K562 (cell line): ENCODE measurements at regions not wholly inside any gene's neighbourhood (a gene's known extent, or its start where the extent isn't known, plus 50 kb on each side); places are given as distances from the start of the nearest gene placed in this dataset.

Source experiments
- ATAC-seq: fragments of 200-7000 bp; cut with Tn5 transposase; 3 replicates; pipeline ENCODE4 v1.9.1; 2020; ENCODE audit warnings: moderate library complexity
- BruUV-seq: library from RNA; stranded (reverse); fragments of 400-500 nt; replicated peaks from 2 replicates; lab custom pipeline; 2021; lab: Mats Ljungman, UMichigan
- CTCF ChIA-PET: fragments of 300-600 bp; formaldehyde crosslinking; extraction: SDS; loops from one replicate; lab custom pipeline; 2021; ENCODE audit warnings: low intra/inter-chr PET ratio; lab: Yijun Ruan, JAX
- POLR2A ChIA-PET: fragments of 300-600, 350-650 bp; sonication (Branson Sonifier 250); formaldehyde crosslinking; extraction: SDS; loops from one replicate; lab custom pipeline; 2021; ENCODE audit warnings: antibody characterized with exemption, inconsistent platforms; lab: Yijun Ruan, JAX
- DNase-seq, 4 experiments: peaks; one replicate each; pipeline versions ENCODE4 v3.0.0 to v3.0.0-alpha.2; 2011 to 2018; ENCODE audit warnings: low spot score in 3 of 4, mixed read lengths in 3 of 4; ENCODE audit errors: extremely low read depth in 1 of 4
- FAIRE-seq: peaks from 2 replicates; lab custom pipeline; 2011; peaks lifted over from hg19 to GRCh38; lab: Jason Lieb, UNC
- H2AFZ ChIP-seq: 2 replicates; pipeline ENCODE4 v1.6.0; 2011; ENCODE audit warnings: low read depth, low read length, control low read depth, inconsistent platforms
- H3K27ac ChIP-seq: fragments of 200-600 bp; 3 replicates; pipeline ENCODE4 v1.8.0; 2011; ENCODE audit warnings: low read depth, mild to moderate bottlenecking, control low read depth, inconsistent platforms, low read length, moderate library complexity, mixed read lengths; ENCODE audit errors: extremely low read depth
- H3K27me3 ChIP-seq, 2 experiments: fragments of 300-600 bp in 1 of 2; 2 replicates in 1 of 2; 3 replicates in 1 of 2; pipeline versions ENCODE4 v1.6.0 to v1.8.0; 2011; ENCODE audit warnings: inconsistent platforms in 2 of 2, low read length in 2 of 2, mild to moderate bottlenecking in 1 of 2, mixed read lengths in 1 of 2, moderate library complexity in 1 of 2; ENCODE audit not compliant: control insufficient read depth in 2 of 2, insufficient read depth in 2 of 2
- H3K36me3 ChIP-seq: fragments of 300-600 bp; 3 replicates; pipeline ENCODE4 v1.8.0; 2011; ENCODE audit warnings: mild to moderate bottlenecking, low read length, inconsistent platforms; ENCODE audit not compliant: control insufficient read depth, insufficient read depth
- H3K4me1 ChIP-seq, 2 experiments: fragments of 200-600 bp in 1 of 2; replicated peaks in 1 of 2; 2 replicates in 1 of 2; 3 replicates in 1 of 2; pipeline versions ENCODE4 v1.5.1 to v1.8.0; 2011; ENCODE audit warnings: inconsistent platforms in 2 of 2, low read length in 2 of 2, mild to moderate bottlenecking in 1 of 2, mixed read lengths in 1 of 2, moderate library complexity in 1 of 2; ENCODE audit not compliant: control insufficient read depth in 2 of 2, insufficient read depth in 2 of 2
- H3K4me2 ChIP-seq: 2 replicates; pipeline ENCODE4 v1.6.1; 2011; ENCODE audit warnings: low read length, control low read depth, inconsistent platforms, mixed read lengths; ENCODE audit not compliant: insufficient read depth
- H3K4me3 ChIP-seq: fragments of 200-600 bp; sonication (generic), shearing (Covaris generic); 2 replicates; pipeline ENCODE4 v1.5.1; 2016; ENCODE audit warnings: control low read depth, inconsistent platforms
- H3K79me2 ChIP-seq: fragments of 200-600 bp; 3 replicates; pipeline ENCODE4 v1.8.0; 2011; ENCODE audit warnings: low read length, inconsistent platforms; ENCODE audit not compliant: control insufficient read depth, insufficient read depth
- H3K9ac ChIP-seq, 2 experiments: 2 replicates each; pipeline versions ENCODE4 v1.6.0 to v1.6.1; 2011; ENCODE audit warnings: low read depth in 2 of 2, low read length in 2 of 2, control low read depth in 1 of 2, inconsistent platforms in 1 of 2, mild to moderate bottlenecking in 1 of 2, mixed read lengths in 1 of 2; ENCODE audit not compliant: insufficient read depth in 1 of 2
- H3K9me1 ChIP-seq: one replicate; pipeline ENCODE4 v1.6.0; 2011; ENCODE audit warnings: inconsistent platforms, mild to moderate bottlenecking, low read length, moderate library complexity; ENCODE audit not compliant: control insufficient read depth, insufficient read depth
- H3K9me3 ChIP-seq: replicated peaks from 2 replicates; pipeline ENCODE4 v1.5.1; 2011; ENCODE audit warnings: low read depth, low read length, inconsistent platforms; ENCODE audit not compliant: control insufficient read depth, insufficient read depth
- H4K20me1 ChIP-seq: replicated peaks from 2 replicates; pipeline ENCODE4 v1.6.1; 2011; ENCODE audit warnings: low read length, inconsistent platforms, mixed read lengths; ENCODE audit not compliant: control insufficient read depth, insufficient read depth
- CBFB ChIP-seq: sonication (generic); formaldehyde crosslinking; IDR thresholded peaks from 2 replicates; pipeline ENCODE4 v1.4.0; 2020; ENCODE audit warnings: mild to moderate bottlenecking, missing genetic modification reagents
- COPS2 ChIP-seq: fragments of 450-650 bp; conservative IDR thresholded peaks from 2 replicates; pipeline ENCODE4 v1.6.1; 2016; ENCODE audit warnings: mild to moderate bottlenecking, moderate library complexity
- CREB1 ChIP-seq, 2 experiments: sonication (generic) in 1 of 2; formaldehyde crosslinking in 1 of 2; IDR thresholded peaks; 2 replicates each; pipeline versions ENCODE4 v1.6.1 to v1.8.0; 2012 to 2022; ENCODE audit warnings: inconsistent platforms in 1 of 2, mild to moderate bottlenecking in 1 of 2, missing genetic modification reagents in 1 of 2, moderate library complexity in 1 of 2
- CXXC5 ChIP-seq: fragments of 250-450 bp; sonication (Bioruptor Pico); IDR thresholded peaks from 2 replicates; pipeline ENCODE4 v1.8.0; 2022; ENCODE audit warnings: inconsistent platforms, mild to moderate bottlenecking, moderate library complexity
- DMBX1 ChIP-seq: fragments of 250-450 bp; sonication (Bioruptor Pico); IDR thresholded peaks from 2 replicates; pipeline ENCODE4 v1.8.0; 2022; ENCODE audit warnings: inconsistent platforms, mild to moderate bottlenecking, moderate library complexity, borderline replicate concordance
- MECOM ChIP-seq: fragments of 250-450 bp; sonication (Bioruptor Pico); IDR thresholded peaks from 2 replicates; pipeline ENCODE4 v1.8.0; 2022; ENCODE audit warnings: inconsistent platforms
- MEF2D ChIP-seq: conservative IDR thresholded peaks from 2 replicates; pipeline ENCODE4 v1.6.1; 2016; ENCODE audit warnings: low read depth, missing genetic modification characterization, missing compliant biosample characterization
- NEUROD1 ChIP-seq: fragments of 150-350 bp; IDR thresholded peaks from 2 replicates; pipeline ENCODE4 v1.6.1; 2014; ENCODE audit warnings: borderline replicate concordance, low read length, low read depth; ENCODE audit not compliant: partially characterized antibody
- NFE2L1 ChIP-seq: fragments of 450-650 bp; IDR thresholded peaks from 2 replicates; pipeline ENCODE4 v1.6.1; 2016; ENCODE audit warnings: missing genetic modification characterization, low read depth, mild to moderate bottlenecking, missing compliant biosample characterization, moderate library complexity, borderline replicate concordance
- PURB ChIP-seq: sonication (generic); formaldehyde crosslinking; IDR thresholded peaks from 2 replicates; pipeline ENCODE4 v1.9.0; 2021; ENCODE audit warnings: low read depth, mild to moderate bottlenecking, missing genetic modification reagents
- SMARCE1 ChIP-seq: fragments of 450-650 bp; IDR thresholded peaks from 2 replicates; pipeline ENCODE4 v1.7.1; 2016; ENCODE audit warnings: mild to moderate bottlenecking
- ZNF232 ChIP-seq: sonication (generic); formaldehyde crosslinking; IDR thresholded peaks from 2 replicates; pipeline ENCODE4 v1.8.0; 2022; ENCODE audit warnings: mild to moderate bottlenecking, missing genetic modification reagents
- ZNF408 ChIP-seq: fragments of 250-450 bp; sonication (Bioruptor Pico); IDR thresholded peaks from 2 replicates; pipeline ENCODE4 v1.4.0; 2020; ENCODE audit warnings: low read depth, mild to moderate bottlenecking, moderate library complexity
- whole genome bisulfite sequencing: fragments of 100-300 bp; shearing (Covaris generic); methylation state at CpG from one replicate; pipeline ENCODE4 v1.1.6; 2016; ENCODE audit warnings: low coverage, mixed read lengths; ENCODE audit not compliant: insufficient coverage; ENCODE audit errors: missing lambda C conversion rate; 5-methylcytosine and 5-hydroxymethylcytosine counted together
- in situ Hi-C: fragments of 300-500 bp; cut with MboI; formaldehyde crosslinking; loops from 4 replicates; pipeline ENCODE4 v1.15.0; 2018; ENCODE audit warnings: inconsistent platforms, mixed read lengths
- intact Hi-C: fragments of 100-400 bp; cut with micrococcal nuclease; formaldehyde crosslinking; loops from 2 replicates; pipeline ENCODE4 v1.14.2; 2022

- H3K36me3 ChIP-seq = no peaks in the 10 kb centered on the region
- TF ChIP-seq COPS2 = no peak
- no peak for TF ChIP-seq DMBX1
- TF ChIP-seq CXXC5 (CRISPR knock-in tag) = no peak
- no peak for TF ChIP-seq ZNF232
- TF ChIP-seq ZNF408 (CRISPR knock-in tag) = no peak
- no peak for TF ChIP-seq NEUROD1
- no peak for TF ChIP-seq SMARCE1
- no peak for TF ChIP-seq MEF2D (tag)
- TF ChIP-seq NFE2L1 (tag) = no peak
- TF ChIP-seq CREB1 (IDR thresholded peaks at IDR 0.05) = no peak
- TF ChIP-seq CREB1 (CRISPR knock-in tag; IDR thresholded peaks at IDR 0.05) = no peak
- TF ChIP-seq PURB (CRISPR knock-in tag) = no peak
- no peak for TF ChIP-seq MECOM (CRISPR knock-in tag)
- no peak for TF ChIP-seq CBFB
- WGBS = 0% methylated on average over 3 of the region's 3 CpGs
- no peaks in the 10 kb centered on the region for H3K9me3 ChIP-seq
- POLR2A ChIA-PET = no interaction called here
- BruUV-seq = no TSS peak
- intact Hi-C loops (no loop called here), in situ Hi-C loops (no loop called here)
- H2AFZ ChIP-seq = no peak overlapping the region
- CTCF ChIA-PET = no interaction called here
- no peak overlapping the region for H3K4me2 ChIP-seq
- H3K9ac ChIP-seq = no peak overlapping the region
- FAIRE-seq = no peak
- H3K4me1 ChIP-seq = no peaks in the 10 kb centered on the region
- no peak overlapping the region for H3K4me3 ChIP-seq
- H3K27me3 ChIP-seq = no peaks in the 10 kb centered on the region
- ATAC-seq = no peak
- H4K20me1 ChIP-seq = no peaks in the 10 kb centered on the region
- no peaks in the 10 kb centered on the region for H3K9me1 ChIP-seq
- H3K79me2 ChIP-seq = no peaks in the 10 kb centered on the region
- no peak for DNase-seq
- no peak overlapping the region for H3K27ac ChIP-seq
These were observed 513.2 kb upstream of the GOLIM4 start for GRCh38 chr3:168608926-168609325.
